EL (cell line): ENCODE measurements at regions not wholly inside any gene's neighbourhood (a gene's known extent, or its start where the extent isn't known, plus 50 kb on each side); places are given as distances from the start of the nearest gene placed in this dataset.

Experiments
- DNase-seq: peaks from one replicate; pipeline ENCODE4 v3.0.0-alpha.2; 2016

GRCh38 chr16:61596655-61597054, 439.6 kb downstream of the CDH8 start:
- no peak for DNase-seq

- DNase-seq, result no peak
Measured at GRCh38 chr16:61595605-61596004, 440.6 kb downstream of the CDH8 start.

- no peak for DNase-seq
Measured at GRCh38 chr16:61590577-61590976, 445.7 kb downstream of the CDH8 start.

- DNase-seq, result no peak
Measured at GRCh38 chr16:61587526-61587925, 448.7 kb downstream of the CDH8 start.

- DNase-seq, result no peak
Measured at GRCh38 chr16:61581417-61582046, 454.7 kb downstream of the CDH8 start.

GRCh38 chr16:61580579-61580978, 455.7 kb downstream of the CDH8 start:
- no peak for DNase-seq

- DNase-seq, result no peak
Measured at GRCh38 chr16:61579195-61579594, 457.0 kb downstream of the CDH8 start.

- no peak for DNase-seq
Measured at GRCh38 chr16:61576476-61576875, 459.8 kb downstream of the CDH8 start.

- no peak for DNase-seq
Measured at GRCh38 chr16:61575617-61576016, 460.6 kb downstream of the CDH8 start.

GRCh38 chr16:61569028-61569427, 467.2 kb downstream of the CDH8 start:
- no peak for DNase-seq

GRCh38 chr16:61564716-61565115, 471.5 kb downstream of the CDH8 start:
- no peak for DNase-seq

- no peak for DNase-seq
Measured at GRCh38 chr16:61555718-61556441, 480.4 kb downstream of the CDH8 start.

GRCh38 chr16:61549327-61549726, 486.9 kb downstream of the CDH8 start:
- no peak for DNase-seq

GRCh38 chr16:61547626-61548025, 488.6 kb downstream of the CDH8 start:
- DNase-seq, result no peak

- no peak for DNase-seq
Measured at GRCh38 chr16:61544165-61544564, 492.1 kb downstream of the CDH8 start.

GRCh38 chr16:61540216-61540615, 496.0 kb downstream of the CDH8 start:
- DNase-seq, result no peak

GRCh38 chr16:61530697-61531096, 505.5 kb downstream of the CDH8 start:
- DNase-seq, result no peak

GRCh38 chr16:61500851-61501250, 535.4 kb downstream of the CDH8 start:
- DNase-seq, result no peak

- no peak for DNase-seq
Measured at GRCh38 chr16:61480250-61480649, 556.0 kb downstream of the CDH8 start.

- DNase-seq, result no peak
Measured at GRCh38 chr16:61471737-61472136, 564.5 kb downstream of the CDH8 start.

- DNase-seq, result no peak
Measured at GRCh38 chr16:61471023-61471422, 565.2 kb downstream of the CDH8 start.

GRCh38 chr16:61465285-61465684, 571.0 kb downstream of the CDH8 start:
- DNase-seq, result no peak

GRCh38 chr16:61460020-61460419, 576.2 kb downstream of the CDH8 start:
- DNase-seq, result no peak

- DNase-seq, result peak; percentile 0
Measured at GRCh38 chr16:61435346-61435745, 600.9 kb downstream of the CDH8 start.

GRCh38 chr16:61432421-61432820, 603.8 kb downstream of the CDH8 start:
- no peak for DNase-seq
